Liver (tissue), 8 donors: ENCODE measurements at regions not wholly inside any gene's neighbourhood (a gene's known extent, or its start where the extent isn't known, plus 50 kb on each side); places are given as distances from the start of the nearest gene placed in this dataset.

Source experiments
- DNase-seq: peaks from one replicate; pipeline ENCODE4 v3.0.0-alpha.2; 2017; ENCODE audit warnings: low spot score
- H3K27ac ChIP-seq, 2 donors: one replicate each; pipeline ENCODE4 v1.7.0; 2013; ENCODE audit warnings: inconsistent platforms in 2 of 2, low read length in 2 of 2, control low read depth in 1 of 2, low read depth in 1 of 2, mild to moderate bottlenecking in 1 of 2
- H3K27me3 ChIP-seq, 4 donors: one replicate each; pipeline versions ENCODE4 v1.6.1 to v1.7.0; 2013; ENCODE audit warnings: low read length in 3 of 4, inconsistent platforms in 1 of 4, mild to moderate bottlenecking in 1 of 4, moderate library complexity in 1 of 4; ENCODE audit not compliant: control insufficient read depth in 4 of 4, insufficient read depth in 4 of 4
- H3K36me3 ChIP-seq, 4 donors: one replicate each; pipeline versions ENCODE4 v1.6.1 to v1.7.0; 2013; ENCODE audit warnings: low read length in 3 of 4, mild to moderate bottlenecking in 3 of 4, low read depth in 1 of 4, moderate library complexity in 1 of 4; ENCODE audit not compliant: control insufficient read depth in 4 of 4, insufficient read depth in 3 of 4
- H3K4me1 ChIP-seq, 4 donors: one replicate each; pipeline versions ENCODE4 v1.6.1 to v1.7.0; 2013; ENCODE audit warnings: low read length in 3 of 4, mild to moderate bottlenecking in 3 of 4, moderate library complexity in 1 of 4; ENCODE audit not compliant: control insufficient read depth in 4 of 4, insufficient read depth in 4 of 4
- H3K4me3 ChIP-seq, 3 donors: one replicate each; pipeline versions ENCODE4 v1.6.1 to v1.7.0; 2013; ENCODE audit warnings: low read length in 3 of 3, control low read depth in 1 of 3, low read depth in 1 of 3, mild to moderate bottlenecking in 1 of 3
- H3K9ac ChIP-seq, 2 donors: one replicate each; pipeline ENCODE4 v1.7.0; 2013; ENCODE audit warnings: low read length in 2 of 2, mild to moderate bottlenecking in 2 of 2, moderate library complexity in 2 of 2, control low read depth in 1 of 2, low read depth in 1 of 2
- H3K9me3 ChIP-seq, 4 donors: one replicate each; pipeline versions ENCODE4 v1.6.1 to v1.7.0; 2013; ENCODE audit warnings: low read length in 3 of 4; ENCODE audit not compliant: control insufficient read depth in 4 of 4
- ATF3 ChIP-seq: IDR thresholded peaks from 2 replicates; pipeline ENCODE4 v1.6.1; 2016; ENCODE audit warnings: antibody characterized with exemption
- EGR1 ChIP-seq, 2 donors: IDR thresholded peaks; 2 replicates each; pipeline ENCODE4 v1.6.1; 2016 to 2018; ENCODE audit warnings: antibody characterized with exemption in 2 of 2, low read depth in 2 of 2
- FOXA1 ChIP-seq: IDR thresholded peaks from 2 replicates; pipeline ENCODE4 v1.6.1; 2016; ENCODE audit warnings: antibody characterized with exemption
- FOXA2 ChIP-seq: IDR thresholded peaks from 2 replicates; pipeline ENCODE4 v1.6.1; 2016; ENCODE audit warnings: antibody characterized with exemption
- GABPA ChIP-seq, 2 donors: IDR thresholded peaks in 1 of 2; conservative IDR thresholded peaks in 1 of 2; 2 replicates each; pipeline ENCODE4 v1.6.1; 2016; ENCODE audit warnings: antibody characterized with exemption in 2 of 2, mild to moderate bottlenecking in 1 of 2, moderate library complexity in 1 of 2
- HNF4A ChIP-seq, 2 donors: conservative IDR thresholded peaks; 2 replicates each; pipeline ENCODE4 v1.6.1; 2016; ENCODE audit warnings: antibody characterized with exemption in 2 of 2, mild to moderate bottlenecking in 2 of 2
- HNF4G ChIP-seq: IDR thresholded peaks from 2 replicates; pipeline ENCODE4 v1.6.1; 2016; ENCODE audit warnings: antibody characterized with exemption
- NR2F2 ChIP-seq: IDR thresholded peaks from 2 replicates; pipeline ENCODE4 v1.6.1; 2016; ENCODE audit warnings: antibody characterized with exemption
- REST ChIP-seq: IDR thresholded peaks from 2 replicates; pipeline ENCODE4 v1.6.1; 2016; ENCODE audit warnings: antibody characterized with exemption, mild to moderate bottlenecking
- RXRA ChIP-seq, 2 donors: IDR thresholded peaks; 2 replicates each; pipeline ENCODE4 v1.6.1; 2017 to 2018; ENCODE audit warnings: antibody characterized with exemption in 2 of 2, mild to moderate bottlenecking in 1 of 2
- SP1 ChIP-seq: IDR thresholded peaks from 2 replicates; pipeline ENCODE4 v1.6.1; 2018; ENCODE audit warnings: antibody characterized with exemption, mild to moderate bottlenecking
- TAF1 ChIP-seq: conservative IDR thresholded peaks from 2 replicates; pipeline ENCODE4 v1.6.1; 2016; ENCODE audit warnings: antibody characterized with exemption, mild to moderate bottlenecking
- YY1 ChIP-seq: IDR thresholded peaks from 2 replicates; pipeline ENCODE4 v1.6.1; 2016; ENCODE audit warnings: antibody characterized with exemption, mild to moderate bottlenecking
- ZBTB33 ChIP-seq: IDR thresholded peaks from 2 replicates; pipeline ENCODE4 v1.6.1; 2016; ENCODE audit warnings: antibody characterized with exemption
- WGBS: extraction: QIAGEN DNeasy Blood & Tissue Kit; methylation state at CpG from one replicate; pipeline ENCODE4 v1.1.7; 2013; 5-methylcytosine and 5-hydroxymethylcytosine counted together
- TF ChIP-seq, protein P1 (sequence below): IDR thresholded peaks from 2 replicates; pipeline ENCODE4 v1.6.1; 2016; ENCODE audit warnings: antibody characterized with exemption
- TF ChIP-seq, protein P2 (sequence below): fragments of 150-350 bp; IDR thresholded peaks from 2 replicates; pipeline ENCODE4 v1.5.1; 2017; ENCODE audit warnings: improper control_type of control experiment, low read depth, low read length; ENCODE audit not compliant: missing input control
- donor health status: healthy.
- donor health status: healthy.
- donor health status: healthy.
- donor health status: healthy.
- donor health status: healthy.

DNA sequence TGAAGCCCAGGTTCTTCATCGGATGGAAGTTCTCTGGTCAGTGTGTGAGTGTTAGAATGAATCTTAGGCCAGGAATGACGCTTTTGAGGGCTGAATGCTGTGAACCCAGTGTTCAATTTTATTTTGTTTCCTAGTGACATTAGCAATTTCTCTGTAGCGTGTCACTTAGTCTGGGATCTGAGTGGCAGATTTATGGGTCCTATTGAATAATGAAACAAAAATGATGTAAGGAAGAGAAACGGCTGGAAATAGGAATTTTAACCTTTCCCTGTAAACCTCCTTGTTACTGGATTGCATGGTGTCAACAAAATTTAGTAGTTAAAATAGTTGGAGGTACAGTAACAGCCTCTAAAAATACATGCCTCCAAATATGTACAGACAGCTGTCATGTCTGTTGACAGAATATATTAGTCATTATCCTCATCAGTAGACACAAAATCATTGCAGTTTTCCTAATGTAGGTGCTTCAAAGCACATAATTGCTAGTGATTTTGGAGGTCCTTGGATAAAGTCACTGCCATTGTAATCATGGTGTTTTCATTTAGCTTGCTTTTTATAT, 223.8 kb upstream of the SPRED2 start:
- TF ChIP-seq HNF4G: no peak
- no peak for TF ChIP-seq NR2F2
- TF ChIP-seq, protein P1, sequence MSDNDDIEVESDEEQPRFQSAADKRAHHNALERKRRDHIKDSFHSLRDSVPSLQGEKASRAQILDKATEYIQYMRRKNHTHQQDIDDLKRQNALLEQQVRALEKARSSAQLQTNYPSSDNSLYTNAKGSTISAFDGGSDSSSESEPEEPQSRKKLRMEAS: no peak
- TF ChIP-seq EGR1 (IDR thresholded peaks at IDR 0.05; ENCODE audit: low read depth in 2 of 2): no peak
- TF ChIP-seq, protein P2, sequence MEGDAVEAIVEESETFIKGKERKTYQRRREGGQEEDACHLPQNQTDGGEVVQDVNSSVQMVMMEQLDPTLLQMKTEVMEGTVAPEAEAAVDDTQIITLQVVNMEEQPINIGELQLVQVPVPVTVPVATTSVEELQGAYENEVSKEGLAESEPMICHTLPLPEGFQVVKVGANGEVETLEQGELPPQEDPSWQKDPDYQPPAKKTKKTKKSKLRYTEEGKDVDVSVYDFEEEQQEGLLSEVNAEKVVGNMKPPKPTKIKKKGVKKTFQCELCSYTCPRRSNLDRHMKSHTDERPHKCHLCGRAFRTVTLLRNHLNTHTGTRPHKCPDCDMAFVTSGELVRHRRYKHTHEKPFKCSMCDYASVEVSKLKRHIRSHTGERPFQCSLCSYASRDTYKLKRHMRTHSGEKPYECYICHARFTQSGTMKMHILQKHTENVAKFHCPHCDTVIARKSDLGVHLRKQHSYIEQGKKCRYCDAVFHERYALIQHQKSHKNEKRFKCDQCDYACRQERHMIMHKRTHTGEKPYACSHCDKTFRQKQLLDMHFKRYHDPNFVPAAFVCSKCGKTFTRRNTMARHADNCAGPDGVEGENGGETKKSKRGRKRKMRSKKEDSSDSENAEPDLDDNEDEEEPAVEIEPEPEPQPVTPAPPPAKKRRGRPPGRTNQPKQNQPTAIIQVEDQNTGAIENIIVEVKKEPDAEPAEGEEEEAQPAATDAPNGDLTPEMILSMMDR: no peak
- TF ChIP-seq RXRA (IDR thresholded peaks at IDR 0.05): no peak
- no peak for TF ChIP-seq TAF1
- TF ChIP-seq FOXA1: no peak
- TF ChIP-seq REST: no peak
- no peak for TF ChIP-seq SP1
- TF ChIP-seq GABPA (IDR thresholded peaks at IDR 0.05 in 1 of 2, conservative IDR thresholded peaks at IDR 0.05 in 1 of 2): no peak
- H3K9ac ChIP-seq: no peak overlapping the region
- H3K4me1 ChIP-seq: no peaks in the 10 kb centered on the region
- WGBS: 75% methylated on average over 4 of the region's 4 CpGs
- no peaks in the 10 kb centered on the region for H3K36me3 ChIP-seq
- no peak overlapping the region for H3K27ac ChIP-seq
- no peak overlapping the region for H3K4me3 ChIP-seq
- DNase-seq: no peak
- no peaks in the 10 kb centered on the region for H3K9me3 ChIP-seq
- H3K27me3 ChIP-seq: peaks cover 0 to 3% (median 0%) of the 10 kb centered on the region in 4 donors

DNA sequence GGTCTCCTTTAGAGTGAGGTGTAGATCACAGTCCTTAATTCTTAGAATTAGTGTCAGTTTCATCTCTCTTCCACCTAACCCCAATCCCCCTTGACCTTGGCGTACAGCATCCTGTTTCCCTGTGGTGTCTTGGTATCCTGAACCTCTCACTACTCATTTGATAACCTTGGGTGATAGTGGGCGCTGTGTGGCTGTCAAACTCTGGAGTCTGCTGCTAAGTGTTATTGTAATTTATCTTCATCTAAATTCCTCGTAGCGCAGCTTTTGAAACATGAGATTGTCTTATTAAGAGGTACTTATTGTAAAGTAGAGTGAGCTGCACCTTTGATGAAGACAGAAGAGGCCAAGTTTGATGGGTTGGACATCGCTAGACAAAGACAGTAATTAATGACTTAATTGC, 222.6 kb upstream of the SPRED2 start:
- TF ChIP-seq ATF3: no peak
- no peak for TF ChIP-seq GABPA (IDR thresholded peaks at IDR 0.05 in 1 of 2, conservative IDR thresholded peaks at IDR 0.05 in 1 of 2)
- TF ChIP-seq, protein P1: no peak
- no peak for TF ChIP-seq HNF4A (conservative IDR thresholded peaks at IDR 0.05)
- TF ChIP-seq FOXA2: no peak
- TF ChIP-seq HNF4G: no peak
- TF ChIP-seq FOXA1: no peak
- TF ChIP-seq SP1: no peak
- no peak for TF ChIP-seq ZBTB33
- TF ChIP-seq TAF1: no peak
- TF ChIP-seq YY1: no peak
- H3K27ac ChIP-seq: no peak overlapping the region
- no peak overlapping the region for H3K4me3 ChIP-seq
- H3K9me3 ChIP-seq: no peaks in the 10 kb centered on the region
- WGBS: 90% methylated on average over 5 of the region's 5 CpGs
- H3K27me3 ChIP-seq: peaks cover 0 to 3% (median 0%) of the 10 kb centered on the region in 4 donors
- no peaks in the 10 kb centered on the region for H3K4me1 ChIP-seq
- H3K9ac ChIP-seq: no peak overlapping the region
- no peaks in the 10 kb centered on the region for H3K36me3 ChIP-seq
- no peak for DNase-seq
